HEK293 (cell line): ENCODE measurements at regions not wholly inside any gene's neighbourhood (a gene's known extent, or its start where the extent isn't known, plus 50 kb on each side); places are given as distances from the start of the nearest gene placed in this dataset.

Experiments used
- YY1 ChIP-seq: fragments of 450-650 bp; formaldehyde crosslinking; IDR thresholded peaks from 2 replicates; pipeline ENCODE4 v1.5.1; 2018; ENCODE audit warnings: missing biosample characterization, missing genetic modification characterization
- TF ChIP-seq, protein P1 (sequence below): fragments of 450-650 bp; formaldehyde crosslinking; IDR thresholded peaks from 2 replicates; pipeline ENCODE4 v1.5.1; 2016; ENCODE audit warnings: missing biosample characterization, missing genetic modification characterization

GRCh38 chr1:168640182-168640581 lies 63.8 kb downstream of the XCL1 start:
- TF ChIP-seq, protein P1, sequence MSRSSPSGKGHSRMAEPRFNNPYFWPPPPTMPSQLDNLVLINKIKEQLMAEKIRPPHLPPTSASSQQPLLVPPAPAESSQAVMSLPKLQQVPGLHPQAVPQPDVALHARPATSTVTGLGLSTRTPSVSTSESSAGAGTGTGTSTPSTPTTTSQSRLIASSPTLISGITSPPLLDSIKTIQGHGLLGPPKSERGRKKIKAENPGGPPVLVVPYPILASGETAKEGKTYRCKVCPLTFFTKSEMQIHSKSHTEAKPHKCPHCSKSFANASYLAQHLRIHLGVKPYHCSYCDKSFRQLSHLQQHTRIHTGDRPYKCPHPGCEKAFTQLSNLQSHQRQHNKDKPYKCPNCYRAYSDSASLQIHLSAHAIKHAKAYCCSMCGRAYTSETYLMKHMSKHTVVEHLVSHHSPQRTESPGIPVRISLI (tag by site-specific recombination), result no peak
- no peak for TF ChIP-seq YY1
